HL-60 (cell line): ENCODE measurements at regions not wholly inside any gene's neighbourhood (a gene's known extent, or its start where the extent isn't known, plus 50 kb on each side); places are given as distances from the start of the nearest gene placed in this dataset.

ENCODE experiments used
- GABPA ChIP-seq: IDR thresholded peaks from 2 replicates; pipeline ENCODE4 v1.6.1; 2012; ENCODE audit warnings: low read depth
- POLR2AphosphoS5 ChIP-seq: IDR thresholded peaks from 2 replicates; pipeline ENCODE4 v1.6.1; 2012; ENCODE audit warnings: low read depth
- SPI1 ChIP-seq: IDR thresholded peaks from 2 replicates; pipeline ENCODE4 v1.6.1; 2012; ENCODE audit warnings: low read depth, mild to moderate bottlenecking, borderline replicate concordance
- TF ChIP-seq, protein P1 (sequence below): IDR thresholded peaks from one replicate; pipeline ENCODE4 v1.5.1; 2011; ENCODE audit warnings: low read length, control low read depth, inconsistent platforms; ENCODE audit not compliant: insufficient read depth
- TF ChIP-seq, protein P2 (sequence below): IDR thresholded peaks from 2 replicates; pipeline ENCODE4 v1.6.1; 2012; ENCODE audit warnings: low read depth; ENCODE audit not compliant: insufficient replicate concordance

DNA sequence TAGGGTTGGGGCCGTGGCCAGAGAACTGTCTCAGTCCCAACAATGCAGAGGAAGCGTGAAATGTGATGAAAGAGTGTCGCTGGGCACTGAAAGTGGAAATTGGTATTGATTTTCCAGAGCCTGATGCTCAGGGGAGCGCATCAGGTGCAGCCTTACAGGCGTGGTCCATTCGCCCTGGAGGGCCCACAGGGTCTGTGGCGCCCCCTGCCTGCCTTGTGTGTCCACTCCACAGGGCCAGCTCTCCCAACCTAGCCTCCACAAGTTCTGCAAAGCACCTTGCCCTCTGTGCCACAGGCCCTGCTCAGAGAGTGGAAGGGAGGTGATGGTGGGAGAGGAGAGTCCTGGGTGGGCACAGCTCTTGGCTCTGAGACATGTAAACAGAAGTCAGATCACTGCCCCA, 54.9 kb upstream of the LMO1 start:
- TF ChIP-seq, protein P1, sequence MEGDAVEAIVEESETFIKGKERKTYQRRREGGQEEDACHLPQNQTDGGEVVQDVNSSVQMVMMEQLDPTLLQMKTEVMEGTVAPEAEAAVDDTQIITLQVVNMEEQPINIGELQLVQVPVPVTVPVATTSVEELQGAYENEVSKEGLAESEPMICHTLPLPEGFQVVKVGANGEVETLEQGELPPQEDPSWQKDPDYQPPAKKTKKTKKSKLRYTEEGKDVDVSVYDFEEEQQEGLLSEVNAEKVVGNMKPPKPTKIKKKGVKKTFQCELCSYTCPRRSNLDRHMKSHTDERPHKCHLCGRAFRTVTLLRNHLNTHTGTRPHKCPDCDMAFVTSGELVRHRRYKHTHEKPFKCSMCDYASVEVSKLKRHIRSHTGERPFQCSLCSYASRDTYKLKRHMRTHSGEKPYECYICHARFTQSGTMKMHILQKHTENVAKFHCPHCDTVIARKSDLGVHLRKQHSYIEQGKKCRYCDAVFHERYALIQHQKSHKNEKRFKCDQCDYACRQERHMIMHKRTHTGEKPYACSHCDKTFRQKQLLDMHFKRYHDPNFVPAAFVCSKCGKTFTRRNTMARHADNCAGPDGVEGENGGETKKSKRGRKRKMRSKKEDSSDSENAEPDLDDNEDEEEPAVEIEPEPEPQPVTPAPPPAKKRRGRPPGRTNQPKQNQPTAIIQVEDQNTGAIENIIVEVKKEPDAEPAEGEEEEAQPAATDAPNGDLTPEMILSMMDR: no peak
- no peak for TF ChIP-seq GABPA
- no peak for TF ChIP-seq POLR2AphosphoS5
- TF ChIP-seq, protein P2, sequence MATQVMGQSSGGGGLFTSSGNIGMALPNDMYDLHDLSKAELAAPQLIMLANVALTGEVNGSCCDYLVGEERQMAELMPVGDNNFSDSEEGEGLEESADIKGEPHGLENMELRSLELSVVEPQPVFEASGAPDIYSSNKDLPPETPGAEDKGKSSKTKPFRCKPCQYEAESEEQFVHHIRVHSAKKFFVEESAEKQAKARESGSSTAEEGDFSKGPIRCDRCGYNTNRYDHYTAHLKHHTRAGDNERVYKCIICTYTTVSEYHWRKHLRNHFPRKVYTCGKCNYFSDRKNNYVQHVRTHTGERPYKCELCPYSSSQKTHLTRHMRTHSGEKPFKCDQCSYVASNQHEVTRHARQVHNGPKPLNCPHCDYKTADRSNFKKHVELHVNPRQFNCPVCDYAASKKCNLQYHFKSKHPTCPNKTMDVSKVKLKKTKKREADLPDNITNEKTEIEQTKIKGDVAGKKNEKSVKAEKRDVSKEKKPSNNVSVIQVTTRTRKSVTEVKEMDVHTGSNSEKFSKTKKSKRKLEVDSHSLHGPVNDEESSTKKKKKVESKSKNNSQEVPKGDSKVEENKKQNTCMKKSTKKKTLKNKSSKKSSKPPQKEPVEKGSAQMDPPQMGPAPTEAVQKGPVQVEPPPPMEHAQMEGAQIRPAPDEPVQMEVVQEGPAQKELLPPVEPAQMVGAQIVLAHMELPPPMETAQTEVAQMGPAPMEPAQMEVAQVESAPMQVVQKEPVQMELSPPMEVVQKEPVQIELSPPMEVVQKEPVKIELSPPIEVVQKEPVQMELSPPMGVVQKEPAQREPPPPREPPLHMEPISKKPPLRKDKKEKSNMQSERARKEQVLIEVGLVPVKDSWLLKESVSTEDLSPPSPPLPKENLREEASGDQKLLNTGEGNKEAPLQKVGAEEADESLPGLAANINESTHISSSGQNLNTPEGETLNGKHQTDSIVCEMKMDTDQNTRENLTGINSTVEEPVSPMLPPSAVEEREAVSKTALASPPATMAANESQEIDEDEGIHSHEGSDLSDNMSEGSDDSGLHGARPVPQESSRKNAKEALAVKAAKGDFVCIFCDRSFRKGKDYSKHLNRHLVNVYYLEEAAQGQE: no peak
- TF ChIP-seq SPI1: no peak
